Hypothalamus (tissue), 51 donors: ENCODE measurements at regions not wholly inside any gene's neighbourhood (a gene's known extent, or its start where the extent isn't known, plus 50 kb on each side); places are given as distances from the start of the nearest gene placed in this dataset.

Experiments used
- DNase-seq, 51 donors: peaks; one replicate each; lab custom pipeline; 2025; lab: John Stamatoyannopoulos, UW

DNA sequence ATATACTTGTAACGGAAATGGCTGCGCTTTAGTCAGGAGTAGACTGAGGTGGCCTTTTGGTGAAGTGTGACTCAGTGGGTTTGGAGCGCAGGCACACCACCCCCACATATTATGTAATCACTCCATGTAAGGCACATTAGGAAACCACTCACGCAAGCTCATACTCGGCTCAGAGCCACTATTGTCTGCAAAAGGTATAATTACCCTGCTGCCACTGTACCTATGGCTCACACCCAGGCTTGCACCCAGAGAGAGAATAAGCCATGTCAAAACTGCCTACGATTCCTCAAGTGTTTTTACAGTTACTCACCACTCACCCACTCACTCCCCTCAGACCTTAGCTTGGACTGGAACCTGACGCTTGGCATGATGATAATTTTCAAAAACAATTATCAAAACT lies 611.9 kb upstream of the CCDC54 start:
- DNase-seq, result peak in 2 of 51 donors; percentile 3 to 63

DNA sequence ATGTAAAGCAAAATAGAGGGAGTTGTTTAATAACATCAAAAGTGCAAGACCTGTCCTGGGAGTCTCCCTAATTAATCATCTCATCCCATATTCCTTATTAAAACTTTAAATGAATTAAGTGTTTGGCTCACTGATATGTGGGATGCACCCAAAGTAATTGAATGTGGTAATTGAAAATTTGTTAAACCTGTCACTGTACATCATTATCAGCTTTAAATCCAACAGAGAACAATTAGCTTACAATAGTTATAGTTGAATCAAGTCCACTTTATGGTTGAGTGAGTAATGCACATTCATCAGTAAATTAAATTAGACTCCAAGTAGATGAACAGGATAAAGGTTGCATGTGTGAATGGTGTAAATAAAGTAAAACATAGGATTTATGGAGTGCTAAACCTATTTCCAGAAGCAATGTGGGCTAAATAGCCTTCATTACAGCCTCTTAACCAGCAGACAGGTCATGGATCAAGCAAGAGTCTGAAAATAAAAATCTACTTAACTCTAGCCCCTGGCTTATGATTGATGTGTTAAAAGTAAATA lies 608.2 kb upstream of the CCDC54 start:
- DNase-seq, result no peak

DNA sequence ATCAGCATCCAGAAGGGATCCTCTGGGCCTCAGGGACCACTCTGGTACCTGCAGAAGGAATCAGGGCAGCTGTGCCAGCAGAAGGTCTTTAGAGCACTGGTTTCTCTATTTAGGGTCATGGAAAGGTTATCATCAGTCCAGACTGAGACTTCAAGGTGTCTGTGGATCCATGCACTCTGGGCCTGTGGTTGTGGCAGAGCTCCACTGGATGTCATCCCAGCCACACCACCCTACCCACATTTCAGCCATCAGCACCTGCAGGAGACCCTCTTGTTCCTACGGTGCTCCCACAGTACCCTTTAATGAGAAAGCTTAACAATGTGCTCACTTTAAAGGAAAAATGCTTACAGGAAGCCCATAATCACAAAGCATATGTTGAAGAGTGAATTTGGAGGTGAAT lies 603.4 kb upstream of the CCDC54 start:
- no peak for DNase-seq

DNA sequence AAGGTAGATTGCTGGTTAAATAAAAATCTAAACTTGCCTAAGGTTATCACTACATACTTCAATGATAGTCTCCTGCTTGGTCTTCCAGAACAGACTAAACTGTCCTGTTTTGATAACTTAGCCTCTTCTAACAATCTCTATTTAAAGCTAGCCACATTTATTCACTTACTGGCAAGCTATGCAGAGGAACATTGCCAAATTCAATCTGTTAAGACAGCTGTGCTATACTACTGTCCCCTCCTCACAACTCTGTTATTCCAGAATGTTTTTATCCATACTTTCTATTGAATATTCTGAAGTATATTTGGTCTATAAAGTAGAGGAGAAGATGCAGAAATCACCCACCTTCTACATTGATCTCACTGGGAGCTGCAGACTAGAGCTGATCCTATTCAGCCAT lies 594.0 kb upstream of the CCDC54 start:
- no peak for DNase-seq

DNA sequence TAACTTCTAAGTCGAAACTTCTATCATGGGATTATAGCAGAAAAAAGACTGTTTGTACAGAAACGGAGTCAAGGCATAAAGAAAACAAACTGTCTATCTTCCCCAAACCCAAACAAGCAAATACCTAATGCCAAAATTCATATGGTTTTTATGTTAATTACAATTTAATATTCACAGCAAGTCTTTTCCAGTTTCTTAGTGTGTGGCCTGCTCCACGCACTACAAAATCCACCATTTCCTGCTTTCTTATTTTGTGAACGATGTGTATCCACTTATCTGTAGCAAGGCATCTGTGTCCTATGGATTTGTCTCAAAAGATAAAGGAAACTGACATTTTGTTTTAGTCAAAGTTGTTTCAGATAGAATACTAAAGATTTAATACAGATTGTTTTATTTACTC lies 588.0 kb upstream of the CCDC54 start:
- no peak for DNase-seq

DNA sequence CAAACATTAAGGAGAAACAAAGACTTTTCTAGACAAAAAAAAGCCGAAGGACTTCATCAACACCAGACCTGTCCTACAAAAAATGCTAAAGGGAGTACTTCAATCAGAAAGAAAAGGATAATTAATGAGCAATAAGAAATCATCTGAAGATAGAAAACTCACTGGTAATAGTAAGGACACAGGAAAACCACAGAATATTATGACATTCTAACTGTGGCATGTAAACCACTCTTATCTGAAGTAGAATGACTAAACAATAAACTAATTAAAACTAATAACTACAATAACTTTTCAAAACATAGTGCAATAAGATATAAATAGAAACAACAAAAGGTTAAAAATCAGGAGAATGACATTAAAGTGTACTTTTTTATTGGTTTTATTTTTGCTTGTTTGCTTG lies 584.5 kb upstream of the CCDC54 start:
- no peak for DNase-seq

DNA sequence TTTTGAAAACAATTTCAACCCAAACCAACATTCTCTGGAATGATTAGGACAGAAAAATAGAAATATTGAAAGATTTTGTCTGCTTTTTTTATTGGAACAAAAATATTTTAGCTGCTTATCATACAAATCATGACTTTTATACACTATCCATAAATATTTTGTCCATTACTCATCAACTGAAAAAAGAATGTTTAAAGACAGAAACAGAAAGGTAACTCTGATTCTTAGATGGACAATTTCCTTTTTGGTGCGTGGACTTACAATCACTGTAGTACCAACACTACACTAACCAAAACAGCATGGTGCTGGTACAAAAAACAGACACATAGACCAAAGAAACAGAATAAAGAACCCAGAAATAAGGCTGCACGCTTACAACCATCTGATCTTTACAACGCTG lies 582.8 kb upstream of the CCDC54 start:
- no peak for DNase-seq

DNA sequence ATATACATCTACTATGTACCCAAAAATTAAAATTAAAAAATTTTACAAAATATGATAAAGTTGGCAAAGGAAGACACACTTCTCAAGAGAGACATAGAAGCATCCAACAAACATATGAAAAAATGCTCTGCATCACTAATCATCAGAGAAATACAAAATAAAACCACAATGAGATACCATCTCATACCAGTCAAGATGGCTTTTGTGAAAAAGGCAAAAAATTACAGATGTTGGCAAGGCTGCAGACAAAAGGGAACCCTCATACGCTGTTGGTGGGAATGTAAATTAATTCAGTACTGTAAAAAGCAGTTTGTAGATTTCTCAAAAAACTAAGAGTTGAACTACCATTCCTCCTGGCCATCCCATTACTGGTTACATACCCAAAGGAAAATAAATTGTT lies 581.7 kb upstream of the CCDC54 start:
- no peak for DNase-seq

DNA sequence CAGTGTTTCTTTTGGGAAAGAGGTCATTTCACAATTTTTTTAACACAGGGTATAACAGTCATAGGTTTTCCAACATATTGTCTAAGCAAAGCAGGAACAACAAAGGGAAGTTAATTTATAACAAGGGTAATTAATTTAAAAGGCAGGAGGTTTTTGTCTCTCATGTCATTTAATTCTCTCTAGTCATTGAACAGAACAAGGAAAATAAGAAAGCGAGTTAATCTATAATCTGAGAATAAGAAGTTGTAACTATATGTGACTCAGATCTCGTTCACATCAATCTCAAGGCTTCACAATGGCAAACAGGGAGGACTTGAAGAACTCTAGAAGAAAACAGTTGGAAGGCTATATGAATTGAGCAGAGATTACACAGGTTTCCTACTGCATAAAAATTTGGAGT lies 579.8 kb upstream of the CCDC54 start:
- no peak for DNase-seq

DNA sequence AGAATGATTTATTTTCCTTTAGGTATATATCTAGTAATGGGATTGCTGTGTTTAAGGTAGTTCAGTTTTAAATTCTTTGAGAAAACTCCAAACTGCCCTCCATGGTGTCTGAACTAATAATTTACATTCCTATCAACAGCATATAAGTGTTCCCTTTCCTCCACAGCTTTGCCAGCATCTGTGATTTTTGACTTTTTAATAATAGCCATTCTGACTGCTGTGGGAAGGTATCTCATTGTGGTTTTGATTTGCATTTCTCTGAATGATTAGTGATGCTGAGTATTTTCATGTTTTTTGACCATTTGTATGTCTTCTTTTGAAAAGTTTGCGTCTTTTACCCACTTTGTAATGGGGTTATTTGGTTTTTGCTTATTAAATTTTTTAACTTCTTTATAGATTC lies 571.6 kb upstream of the CCDC54 start:
- DNase-seq, result no peak

DNA sequence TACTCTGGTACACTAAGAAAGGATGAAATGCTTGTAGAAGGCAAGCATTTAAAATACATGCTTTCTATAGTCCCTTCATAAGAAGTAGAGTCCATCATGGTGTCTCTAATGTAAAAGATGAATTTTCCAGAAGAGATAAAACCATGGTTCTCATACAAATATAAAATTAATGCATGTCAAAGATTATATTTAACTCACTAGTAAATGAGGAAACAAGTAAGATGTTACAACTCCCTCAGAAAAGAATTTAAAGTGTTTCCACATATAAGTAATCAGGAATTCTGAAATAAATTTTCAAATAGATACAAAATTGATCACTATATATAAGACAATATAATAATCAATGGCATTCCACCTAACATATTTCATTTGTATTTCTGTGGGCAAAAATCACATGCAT lies 570.3 kb upstream of the CCDC54 start:
- DNase-seq, result no peak

DNA sequence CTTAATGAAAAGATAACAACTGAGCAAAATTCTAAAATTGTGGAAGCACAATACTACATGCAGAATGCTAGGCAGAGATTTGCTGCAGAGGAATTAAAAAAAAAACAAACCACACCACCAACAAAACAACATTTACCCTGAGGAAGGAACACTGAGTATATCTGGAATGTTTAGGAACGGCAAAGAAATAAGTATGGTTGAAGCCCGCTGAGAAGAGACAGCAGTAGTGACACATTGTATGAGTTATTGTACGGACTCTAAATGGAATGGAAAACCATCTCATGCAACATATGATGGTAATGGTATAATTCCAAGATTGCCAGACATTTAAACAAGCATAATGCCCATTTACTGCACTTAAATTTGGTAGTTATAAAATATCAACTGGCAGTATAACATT lies 568.2 kb upstream of the CCDC54 start:
- no peak for DNase-seq

DNA sequence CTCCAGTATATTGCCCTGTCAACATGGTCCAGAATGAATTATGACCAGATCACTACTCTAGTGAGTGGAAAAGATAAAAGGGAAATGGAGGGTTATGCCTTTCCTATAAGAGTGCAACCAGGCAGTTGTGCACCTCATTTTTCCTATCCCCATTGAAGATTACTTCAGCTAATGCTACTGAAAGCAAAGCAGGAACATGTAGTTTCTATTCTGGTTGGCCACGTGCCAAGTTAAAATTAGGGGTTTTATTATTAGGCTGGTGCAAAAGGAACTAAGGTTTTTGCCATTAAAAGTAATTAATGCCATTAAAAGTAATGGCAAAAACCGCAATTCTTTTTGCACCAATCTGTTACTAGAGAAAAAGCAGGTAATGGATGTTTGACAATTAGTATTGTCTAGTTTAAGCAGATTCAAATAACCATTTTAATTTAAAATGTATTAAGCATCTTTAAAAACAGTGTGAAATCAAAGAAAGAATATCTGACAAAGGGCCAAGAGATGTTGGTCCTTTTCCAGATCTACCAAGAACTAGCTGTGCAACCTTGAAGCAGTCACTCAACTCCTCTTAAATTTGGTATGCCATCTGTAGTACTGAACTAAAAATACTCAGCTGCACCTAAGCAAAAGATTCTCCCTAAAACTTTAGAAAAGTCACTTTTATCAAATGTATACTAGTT lies 567.5 kb upstream of the CCDC54 start:
- DNase-seq, result no peak

DNA sequence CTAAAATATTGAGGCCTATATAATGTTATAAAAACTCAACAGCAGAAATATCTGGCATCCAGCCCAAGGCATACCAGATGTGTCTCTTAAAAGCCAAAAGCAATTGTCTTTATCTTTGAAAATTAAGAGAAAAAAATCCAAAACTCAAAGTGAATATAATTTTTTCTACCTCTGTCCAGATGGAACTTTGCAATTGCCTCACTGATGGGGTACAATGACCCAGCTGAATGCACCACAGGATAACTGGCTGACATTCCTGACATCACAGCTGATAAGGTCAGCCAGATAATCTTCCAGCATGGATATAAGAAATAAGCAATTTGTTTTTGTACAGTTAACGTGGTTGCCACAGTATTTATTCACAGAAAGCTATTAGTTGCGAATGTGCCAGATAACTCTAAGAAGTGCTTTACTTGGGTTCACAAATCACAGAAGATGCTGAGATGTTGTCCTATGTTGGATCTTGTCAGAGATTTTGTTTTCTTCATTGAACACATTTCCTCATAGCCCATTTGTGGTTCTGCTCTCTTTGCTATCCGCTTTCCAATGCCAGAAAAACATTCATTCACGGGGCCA lies 566.9 kb upstream of the CCDC54 start:
- no peak for DNase-seq

DNA sequence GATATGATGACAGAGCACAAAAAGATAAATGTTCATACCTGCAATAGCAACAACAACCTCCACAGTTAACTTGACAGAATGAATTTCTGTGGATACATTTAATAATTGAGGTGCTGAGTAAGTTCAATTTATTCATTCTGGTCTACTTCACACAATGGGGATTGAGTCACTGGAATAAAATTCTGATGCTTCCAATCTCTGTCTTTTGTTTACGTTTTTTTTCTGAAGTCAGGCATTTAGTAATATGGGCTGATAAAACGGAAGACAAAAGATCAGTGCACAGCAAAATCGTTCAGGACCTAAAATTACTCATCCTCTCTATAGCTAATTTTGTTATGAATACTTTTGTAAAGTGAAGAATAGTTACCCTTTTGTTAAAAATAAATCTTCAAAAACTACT lies 565.9 kb upstream of the CCDC54 start:
- DNase-seq, result no peak

DNA sequence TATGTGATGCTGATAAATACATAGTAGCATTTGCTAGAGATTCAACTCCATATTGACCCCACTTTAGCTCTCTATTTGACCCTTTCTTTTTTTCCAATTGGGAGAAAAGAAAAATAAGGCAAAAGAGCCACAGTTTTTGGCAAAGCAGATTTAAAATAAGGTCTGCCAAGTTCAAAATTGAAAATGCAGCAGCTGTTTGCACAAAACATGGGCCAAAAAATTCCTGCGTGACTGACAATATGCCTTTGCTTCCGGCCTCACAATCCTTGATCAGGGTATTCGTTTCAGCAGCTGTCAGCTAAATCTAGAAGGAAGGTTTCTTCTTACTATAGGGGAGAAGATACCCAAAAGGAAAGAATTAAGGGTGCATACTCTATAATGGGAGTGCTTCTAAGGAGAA lies 563.5 kb upstream of the CCDC54 start:
- DNase-seq, result no peak

DNA sequence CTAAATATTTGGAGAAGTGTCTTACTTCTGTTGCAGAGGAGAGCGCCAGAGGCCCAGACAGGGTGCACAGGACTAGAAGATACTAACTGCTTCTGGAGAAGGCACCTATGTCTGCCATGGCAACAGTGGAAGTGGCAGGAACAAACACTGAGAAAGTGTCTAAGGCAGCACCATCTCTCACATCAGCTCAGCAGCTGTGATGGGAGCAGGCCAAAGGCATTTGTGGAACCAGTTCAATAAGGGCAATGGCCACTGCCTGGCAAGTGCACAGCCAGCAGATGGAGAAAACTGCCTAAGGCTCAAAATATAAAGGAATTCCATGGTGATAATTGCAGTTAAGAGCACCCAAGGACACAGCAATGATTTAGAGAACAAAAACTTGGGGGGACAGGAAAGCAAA lies 563.0 kb upstream of the CCDC54 start:
- DNase-seq, result peak in 18 of 51 donors; percentile 2 to 49 (median 24)

DNA sequence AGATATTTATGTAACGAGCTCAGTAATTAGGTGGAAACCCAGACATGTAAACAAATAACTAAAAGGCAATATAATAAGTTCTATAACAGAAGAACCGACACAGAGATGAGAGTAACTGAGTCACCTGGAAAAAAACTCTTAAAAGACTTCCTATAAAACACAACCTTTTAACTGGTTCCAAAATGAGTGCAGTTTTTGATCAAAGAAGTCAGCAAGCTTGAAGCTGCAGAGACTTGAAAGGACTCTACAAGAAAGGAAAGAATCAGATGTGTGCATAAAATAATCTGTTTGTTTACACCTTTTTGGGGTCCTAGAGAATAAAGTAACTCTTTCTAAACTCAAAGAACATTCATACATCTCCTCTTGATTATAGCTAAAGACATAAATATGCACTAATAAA lies 560.4 kb upstream of the CCDC54 start:
- DNase-seq, result no peak

DNA sequence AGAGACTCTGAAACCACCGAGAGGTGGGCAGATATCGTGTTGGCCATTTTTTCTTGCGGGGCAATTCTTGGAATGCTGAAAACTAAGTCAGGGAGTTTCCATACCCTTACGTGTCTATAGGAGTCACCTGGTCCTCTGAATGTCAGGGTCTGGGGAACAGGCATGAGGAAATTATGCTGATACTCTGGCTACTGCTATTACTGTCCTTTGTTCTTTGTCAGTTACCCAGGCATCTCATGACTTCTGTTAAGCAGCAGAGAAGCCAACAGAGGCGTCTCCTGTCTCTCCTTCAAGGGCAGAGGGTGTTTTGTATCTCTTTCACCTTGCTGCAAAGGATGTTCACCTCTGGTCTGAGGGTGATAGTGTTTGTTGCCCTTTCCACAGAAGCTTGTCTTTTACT lies 559.5 kb upstream of the CCDC54 start:
- no peak for DNase-seq

DNA sequence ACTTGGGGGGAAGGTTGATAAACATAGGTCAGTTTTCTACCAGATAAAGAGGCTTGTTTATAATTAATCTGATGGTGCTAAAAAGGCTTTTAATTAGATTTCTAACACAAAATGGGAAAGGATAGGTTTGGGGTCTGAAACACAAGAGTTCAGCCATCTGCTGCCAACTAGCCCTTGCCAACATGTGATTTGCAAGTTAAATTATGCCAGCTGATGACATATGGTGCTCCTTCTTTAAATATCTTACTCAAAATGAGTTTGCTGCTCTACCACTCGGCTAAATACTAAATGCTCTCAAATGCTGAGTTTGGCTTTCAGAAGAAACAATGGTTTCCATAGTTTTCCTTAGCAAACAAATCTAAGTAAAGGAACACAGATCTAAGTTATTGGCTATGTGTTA lies 557.8 kb upstream of the CCDC54 start:
- no peak for DNase-seq

DNA sequence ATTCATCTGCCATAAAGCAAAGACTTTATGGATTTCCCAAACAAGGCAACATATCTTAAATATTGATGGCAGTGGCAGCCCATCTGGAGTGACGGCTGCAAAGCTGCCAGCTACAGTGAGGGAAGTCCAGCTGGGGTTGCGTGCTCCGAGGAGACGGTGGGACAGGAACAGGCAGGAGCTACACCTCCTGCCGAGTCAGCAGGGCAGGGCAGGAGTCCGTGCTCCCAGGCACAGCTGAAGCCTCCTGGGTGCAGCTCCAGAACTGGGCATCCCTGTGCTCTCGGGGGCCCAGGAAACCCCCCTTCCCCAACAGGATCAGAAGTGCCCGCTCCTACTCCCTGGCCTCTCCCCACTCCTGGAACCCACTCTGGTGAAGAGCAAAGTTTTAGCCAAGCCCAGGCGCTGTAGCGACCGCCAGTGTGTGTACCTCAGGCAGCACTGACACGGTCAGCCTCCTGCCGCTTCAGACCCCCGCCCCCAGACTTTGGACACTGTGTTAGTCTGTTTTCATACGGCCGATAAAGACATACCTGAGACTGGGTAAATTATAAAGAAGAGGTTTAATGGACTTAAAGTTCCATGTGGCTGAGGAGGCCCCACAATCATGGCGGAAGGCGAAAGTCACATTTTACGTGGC lies 556.4 kb upstream of the CCDC54 start:
- no peak for DNase-seq

DNA sequence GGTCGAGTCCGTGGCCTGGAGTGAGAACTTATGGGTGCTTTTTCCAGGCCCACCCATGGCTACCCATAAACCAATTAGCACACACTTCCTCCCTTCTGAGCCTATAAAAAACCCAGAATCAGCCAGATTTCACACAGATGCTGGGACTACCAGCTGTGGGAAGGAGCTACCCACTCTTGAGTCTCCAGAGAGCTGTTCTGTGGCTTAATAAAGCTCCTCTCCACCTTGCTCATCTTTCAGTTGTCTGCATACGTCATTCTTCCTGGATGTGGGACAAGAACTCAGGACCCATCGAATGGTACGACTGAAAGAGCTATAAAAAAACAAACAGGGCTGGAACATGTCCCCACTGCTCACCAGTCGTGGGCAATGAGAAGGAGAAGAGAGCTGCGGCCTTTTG lies 555.4 kb upstream of the CCDC54 start:
- no peak for DNase-seq
